ENCODE measurements at regions not wholly inside any gene's neighbourhood (a gene's known extent, or its start where the extent isn't known, plus 50 kb on each side); places are given as distances from the start of the nearest gene placed in this dataset.

DNA sequence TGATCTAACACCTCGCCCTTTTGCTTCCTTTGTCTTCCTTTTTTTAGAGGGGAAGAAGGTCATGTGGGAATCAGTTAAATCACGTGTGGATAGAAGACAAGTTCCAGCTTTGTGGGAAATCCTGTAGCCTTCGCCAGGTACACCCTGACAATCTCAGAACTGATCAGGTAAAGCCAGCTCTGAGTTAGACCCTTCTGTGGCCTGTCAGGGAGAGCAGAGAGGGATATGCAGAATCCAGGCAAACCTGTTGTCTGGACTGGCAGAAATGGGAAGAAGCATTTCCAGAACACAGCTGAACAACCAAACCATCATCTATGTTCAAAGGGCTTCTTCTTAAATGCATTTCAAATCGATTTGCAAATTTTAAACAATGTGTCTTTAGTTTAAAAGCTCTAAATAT, 247.4 kb upstream of the FN1 start (continued):
- TF ChIP-seq, protein P1, sequence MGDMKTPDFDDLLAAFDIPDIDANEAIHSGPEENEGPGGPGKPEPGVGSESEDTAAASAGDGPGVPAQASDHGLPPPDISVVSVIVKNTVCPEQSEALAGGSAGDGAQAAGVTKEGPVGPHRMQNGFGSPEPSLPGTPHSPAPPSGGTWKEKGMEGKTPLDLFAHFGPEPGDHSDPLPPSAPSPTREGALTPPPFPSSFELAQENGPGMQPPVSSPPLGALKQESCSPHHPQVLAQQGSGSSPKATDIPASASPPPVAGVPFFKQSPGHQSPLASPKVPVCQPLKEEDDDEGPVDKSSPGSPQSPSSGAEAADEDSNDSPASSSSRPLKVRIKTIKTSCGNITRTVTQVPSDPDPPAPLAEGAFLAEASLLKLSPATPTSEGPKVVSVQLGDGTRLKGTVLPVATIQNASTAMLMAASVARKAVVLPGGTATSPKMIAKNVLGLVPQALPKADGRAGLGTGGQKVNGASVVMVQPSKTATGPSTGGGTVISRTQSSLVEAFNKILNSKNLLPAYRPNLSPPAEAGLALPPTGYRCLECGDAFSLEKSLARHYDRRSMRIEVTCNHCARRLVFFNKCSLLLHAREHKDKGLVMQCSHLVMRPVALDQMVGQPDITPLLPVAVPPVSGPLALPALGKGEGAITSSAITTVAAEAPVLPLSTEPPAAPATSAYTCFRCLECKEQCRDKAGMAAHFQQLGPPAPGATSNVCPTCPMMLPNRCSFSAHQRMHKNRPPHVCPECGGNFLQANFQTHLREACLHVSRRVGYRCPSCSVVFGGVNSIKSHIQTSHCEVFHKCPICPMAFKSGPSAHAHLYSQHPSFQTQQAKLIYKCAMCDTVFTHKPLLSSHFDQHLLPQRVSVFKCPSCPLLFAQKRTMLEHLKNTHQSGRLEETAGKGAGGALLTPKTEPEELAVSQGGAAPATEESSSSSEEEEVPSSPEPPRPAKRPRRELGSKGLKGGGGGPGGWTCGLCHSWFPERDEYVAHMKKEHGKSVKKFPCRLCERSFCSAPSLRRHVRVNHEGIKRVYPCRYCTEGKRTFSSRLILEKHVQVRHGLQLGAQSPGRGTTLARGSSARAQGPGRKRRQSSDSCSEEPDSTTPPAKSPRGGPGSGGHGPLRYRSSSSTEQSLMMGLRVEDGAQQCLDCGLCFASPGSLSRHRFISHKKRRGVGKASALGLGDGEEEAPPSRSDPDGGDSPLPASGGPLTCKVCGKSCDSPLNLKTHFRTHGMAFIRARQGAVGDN (IDR thresholded peaks at IDR 0.05) = no peak
- TF ChIP-seq BCL11A (IDR thresholded peaks at IDR 0.05; ENCODE audit: low read depth, low read length) (no peak), CEBPZ (IDR thresholded peaks at IDR 0.05; ENCODE audit: low read depth, low read length) (no peak), YBX1 (IDR thresholded peaks at IDR 0.05) (no peak), SIN3A (IDR thresholded peaks at IDR 0.05; ENCODE audit: low read depth, low read length) (no peak), CEBPB (IDR thresholded peaks at IDR 0.05; ENCODE audit: borderline replicate concordance in 1 of 2, low read depth in 2 of 2, low read length in 2 of 2) (no peak), POLR2AphosphoS5 (IDR thresholded peaks at IDR 0.05; ENCODE audit: low read length) (no peak), POLR2A (IDR thresholded peaks at IDR 0.05; ENCODE audit: low read depth, low read length) (no peak)
- TF ChIP-seq, protein P2, sequence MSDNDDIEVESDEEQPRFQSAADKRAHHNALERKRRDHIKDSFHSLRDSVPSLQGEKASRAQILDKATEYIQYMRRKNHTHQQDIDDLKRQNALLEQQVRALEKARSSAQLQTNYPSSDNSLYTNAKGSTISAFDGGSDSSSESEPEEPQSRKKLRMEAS (IDR thresholded peaks at IDR 0.05; ENCODE audit: low read depth, low read length) = no peak
